CD4-positive, alpha-beta T cell treated with Interleukin-4 for 1 hour (primary cell): ENCODE measurements at regions not wholly inside any gene's neighbourhood (a gene's known extent, or its start where the extent isn't known, plus 50 kb on each side); places are given as distances from the start of the nearest gene placed in this dataset.
A peak's percentile ranks its signal among the peaks of the same experiment; 100 is the strongest.

Experiments used
- DNase-seq, 2 donors: peaks; one replicate each; pipeline ENCODE4 v3.0.0-alpha.2; 2020 to 2022

- DNase-seq, result no peak
Observed at GRCh38 chr3:124558991-124559845, 171.0 kb upstream of the UMPS start.

- peak; percentile 45 to 56 for DNase-seq
Observed at GRCh38 chr3:124559846-124560574, 170.2 kb upstream of the UMPS start.

- DNase-seq, result no peak
Observed at GRCh38 chr3:124560666-124561215, 169.5 kb upstream of the UMPS start.

- DNase-seq, result no peak
Observed at GRCh38 chr3:124562769-124563168, 167.5 kb upstream of the UMPS start.

GRCh38 chr3:124563376-124563775 lies 166.9 kb upstream of the UMPS start:
- no peak for DNase-seq

- peak; percentile 40 to 64 for DNase-seq
Observed at GRCh38 chr3:124565013-124565412, 165.2 kb upstream of the UMPS start.

GRCh38 chr3:124565551-124565950 lies 164.7 kb upstream of the UMPS start:
- no peak for DNase-seq

- no peak for DNase-seq
Observed at GRCh38 chr3:124566701-124567100, 163.6 kb upstream of the UMPS start.

- no peak for DNase-seq
Observed at GRCh38 chr3:124567179-124567578, 163.1 kb upstream of the UMPS start.

- DNase-seq, result no peak
Observed at GRCh38 chr3:124569761-124570160, 160.5 kb upstream of the UMPS start.

GRCh38 chr3:124570232-124570631 lies 160.0 kb upstream of the UMPS start:
- no peak for DNase-seq

- DNase-seq, result no peak
Observed at GRCh38 chr3:124572851-124573405, 157.3 kb upstream of the UMPS start.

GRCh38 chr3:124574012-124574411 lies 156.2 kb upstream of the UMPS start:
- no peak for DNase-seq

- no peak for DNase-seq
Observed at GRCh38 chr3:124576565-124577493, 153.4 kb upstream of the UMPS start.

- DNase-seq, result no peak
Observed at GRCh38 chr3:124577494-124578167, 152.6 kb upstream of the UMPS start.

GRCh38 chr3:124579641-124580040 lies 150.6 kb upstream of the UMPS start:
- DNase-seq, result no peak

GRCh38 chr3:124582196-124582595 lies 148.1 kb upstream of the UMPS start:
- no peak for DNase-seq

- no peak for DNase-seq
Observed at GRCh38 chr3:124582621-124583395, 147.4 kb upstream of the UMPS start.

GRCh38 chr3:124584245-124584551 lies 146.1 kb upstream of the UMPS start:
- DNase-seq, result peak in 1 of 2 donors; percentile 46

- peak in 1 of 2 donors; percentile 31 for DNase-seq
Observed at GRCh38 chr3:124584552-124585391, 145.5 kb upstream of the UMPS start.
